GM21367 (cell line): ENCODE measurements at regions not wholly inside any gene's neighbourhood (a gene's known extent, or its start where the extent isn't known, plus 50 kb on each side); places are given as distances from the start of the nearest gene placed in this dataset.

Experiments
- ATAC-seq: cut with Tn5 transposase; IDR thresholded peaks from one replicate; pipeline ENCODE4 v1.9.1; 2021; ENCODE audit not compliant: unreplicated experiment

- no peak for ATAC-seq
These were observed 96.5 kb downstream of the ZFP36L2 start for GRCh38 chr2:43129676-43130547.

- no peak for ATAC-seq
These were observed 97.8 kb downstream of the ZFP36L2 start for GRCh38 chr2:43128559-43128955.

GRCh38 chr2:43127941-43128558, 98.4 kb downstream of the ZFP36L2 start:
- no peak for ATAC-seq

GRCh38 chr2:43127208-43127940, 99.0 kb downstream of the ZFP36L2 start:
- ATAC-seq, result no peak

- no peak for ATAC-seq
These were observed 99.6 kb downstream of the ZFP36L2 start for GRCh38 chr2:43126817-43127207.

GRCh38 chr2:43125090-43125998, 101.1 kb downstream of the ZFP36L2 start:
- no peak for ATAC-seq

- no peak for ATAC-seq
These were observed 101.7 kb downstream of the ZFP36L2 start for GRCh38 chr2:43124687-43125057.

- no peak for ATAC-seq
These were observed 102.3 kb downstream of the ZFP36L2 start for GRCh38 chr2:43123981-43124686.

- no peak for ATAC-seq
These were observed 102.9 kb downstream of the ZFP36L2 start for GRCh38 chr2:43123486-43123885.

- ATAC-seq, result no peak
These were observed 103.4 kb downstream of the ZFP36L2 start for GRCh38 chr2:43123028-43123427.

GRCh38 chr2:43121580-43122314, 104.7 kb downstream of the ZFP36L2 start:
- ATAC-seq, result no peak

GRCh38 chr2:43119303-43119702, 107.1 kb downstream of the ZFP36L2 start:
- no peak for ATAC-seq

GRCh38 chr2:43117521-43118143, 108.8 kb downstream of the ZFP36L2 start:
- no peak for ATAC-seq

GRCh38 chr2:43116988-43117387, 109.4 kb downstream of the ZFP36L2 start:
- ATAC-seq, result no peak

- no peak for ATAC-seq
These were observed 110.5 kb downstream of the ZFP36L2 start for GRCh38 chr2:43115881-43116280.

- no peak for ATAC-seq
These were observed 112.2 kb downstream of the ZFP36L2 start for GRCh38 chr2:43114210-43114609.

GRCh38 chr2:43111788-43112554, 114.4 kb downstream of the ZFP36L2 start:
- ATAC-seq, result no peak

- ATAC-seq, result no peak
These were observed 115.9 kb downstream of the ZFP36L2 start for GRCh38 chr2:43110442-43110871.
